Testis (tissue), 2 donors: ENCODE measurements at regions not wholly inside any gene's neighbourhood (a gene's known extent, or its start where the extent isn't known, plus 50 kb on each side); places are given as distances from the start of the nearest gene placed in this dataset.
"Not testable (repeated sequence)": the region's sequence is repeated elsewhere in the genome, so short reads cannot be mapped to it uniquely, and the experiment has no call there.

Experiments used
- DNase-seq: peaks from one replicate; pipeline ENCODE4 v3.0.0-alpha.2; 2019
- H3K27ac ChIP-seq, 2 donors: fragments of 200-600 bp; sonication (generic); one replicate each; pipeline ENCODE4 v1.5.1; 2019
- H3K27me3 ChIP-seq: fragments of 200-600 bp; sonication (generic); one replicate; pipeline ENCODE4 v1.5.1; 2019
- H3K36me3 ChIP-seq: fragments of 200-600 bp; sonication (generic); one replicate; pipeline ENCODE4 v1.5.1; 2017; ENCODE audit warnings: low read depth; ENCODE audit errors: missing control alignments
- H3K4me1 ChIP-seq: fragments of 200-600 bp; sonication (generic); one replicate; pipeline ENCODE4 v1.5.1; 2019
- H3K4me3 ChIP-seq, 2 donors: fragments of 200-600 bp; sonication (generic); one replicate each; pipeline ENCODE4 v1.5.1; 2017 to 2019
- H3K9me3 ChIP-seq: fragments of 200-600 bp; sonication (generic); one replicate; pipeline ENCODE4 v1.5.1; 2017
- POLR2A ChIP-seq: fragments of 450-650 bp; IDR thresholded peaks from one replicate; pipeline ENCODE4 v1.6.1; 2017; ENCODE audit warnings: antibody characterized with exemption, mild to moderate bottlenecking, moderate library complexity
- WGBS, 2 donors: methylation state at CpG; one replicate each; pipeline ENCODE4 v1.1.5; 2018; 5-methylcytosine and 5-hydroxymethylcytosine counted together
- intact Hi-C: fragments of 100-400 bp; cut with DNase I; formaldehyde crosslinking; loops from one replicate; pipeline ENCODE4 v1.15.1; 2023; ENCODE audit warnings: low total_unique reads
- TF ChIP-seq, protein P1 (sequence below), 3 experiments: fragments of 450-650 bp in 2 of 3; fragments of 200-600 bp in 1 of 3; sonication (generic) in 1 of 3; IDR thresholded peaks; one replicate each; pipeline ENCODE4 v1.5.1; 2016 to 2019; ENCODE audit warnings: antibody characterized with exemption in 3 of 3, mild to moderate bottlenecking in 2 of 3, moderate library complexity in 1 of 3

DNA sequence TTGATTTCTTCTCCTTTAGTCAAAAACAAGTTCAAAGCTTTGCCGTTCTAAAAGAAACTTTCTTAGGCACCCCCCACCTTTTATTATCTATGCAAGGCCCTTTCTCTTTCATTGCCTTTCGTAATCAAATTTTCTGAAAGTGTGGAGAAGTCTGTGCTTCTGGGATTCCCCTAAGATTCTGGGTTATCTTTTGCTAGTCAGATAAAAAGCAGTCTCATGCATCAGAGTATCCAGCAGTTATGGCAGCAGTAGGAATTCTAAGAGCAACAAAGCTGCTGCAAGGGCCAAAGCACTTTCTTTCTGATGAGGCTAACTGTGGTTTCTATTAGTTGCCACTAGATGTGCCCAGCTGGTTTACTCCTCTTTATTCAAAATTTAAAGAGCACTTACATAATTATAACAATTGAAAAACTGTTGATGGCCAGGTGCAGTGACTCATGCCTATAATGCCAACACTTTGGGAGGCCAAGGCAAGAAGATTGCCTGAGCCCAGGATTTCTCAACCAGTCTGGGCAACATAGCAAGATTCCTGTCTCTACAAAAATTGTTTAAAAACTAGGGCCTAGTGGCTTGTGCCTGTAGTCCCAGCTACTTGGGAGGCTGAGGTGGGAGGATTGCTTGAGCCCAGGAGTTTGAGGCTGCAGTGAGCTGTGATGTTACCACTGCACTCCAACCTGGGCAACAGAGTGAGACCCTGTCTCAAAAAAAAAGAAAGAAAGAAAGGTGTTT lies 296.2 kb downstream of the PAPSS1 start:
- intact Hi-C loops: no loop called here
- no peak for TF ChIP-seq POLR2A
- TF ChIP-seq, protein P1, sequence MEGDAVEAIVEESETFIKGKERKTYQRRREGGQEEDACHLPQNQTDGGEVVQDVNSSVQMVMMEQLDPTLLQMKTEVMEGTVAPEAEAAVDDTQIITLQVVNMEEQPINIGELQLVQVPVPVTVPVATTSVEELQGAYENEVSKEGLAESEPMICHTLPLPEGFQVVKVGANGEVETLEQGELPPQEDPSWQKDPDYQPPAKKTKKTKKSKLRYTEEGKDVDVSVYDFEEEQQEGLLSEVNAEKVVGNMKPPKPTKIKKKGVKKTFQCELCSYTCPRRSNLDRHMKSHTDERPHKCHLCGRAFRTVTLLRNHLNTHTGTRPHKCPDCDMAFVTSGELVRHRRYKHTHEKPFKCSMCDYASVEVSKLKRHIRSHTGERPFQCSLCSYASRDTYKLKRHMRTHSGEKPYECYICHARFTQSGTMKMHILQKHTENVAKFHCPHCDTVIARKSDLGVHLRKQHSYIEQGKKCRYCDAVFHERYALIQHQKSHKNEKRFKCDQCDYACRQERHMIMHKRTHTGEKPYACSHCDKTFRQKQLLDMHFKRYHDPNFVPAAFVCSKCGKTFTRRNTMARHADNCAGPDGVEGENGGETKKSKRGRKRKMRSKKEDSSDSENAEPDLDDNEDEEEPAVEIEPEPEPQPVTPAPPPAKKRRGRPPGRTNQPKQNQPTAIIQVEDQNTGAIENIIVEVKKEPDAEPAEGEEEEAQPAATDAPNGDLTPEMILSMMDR (IDR thresholded peaks at IDR 0.05): no peak
- Histone ChIP-seq H3K27ac (no peak overlapping the region), H3K27me3 (no peaks in the 10 kb centered on the region), H3K4me1 (no peaks in the 10 kb centered on the region), H3K36me3 (no peaks in the 10 kb centered on the region), H3K9me3 (no peaks in the 10 kb centered on the region), H3K4me3 (no peak overlapping the region)
- no peak for DNase-seq
- WGBS, 2 donors: 70 to 72% methylated on average over 2 of the region's 2 CpGs

DNA sequence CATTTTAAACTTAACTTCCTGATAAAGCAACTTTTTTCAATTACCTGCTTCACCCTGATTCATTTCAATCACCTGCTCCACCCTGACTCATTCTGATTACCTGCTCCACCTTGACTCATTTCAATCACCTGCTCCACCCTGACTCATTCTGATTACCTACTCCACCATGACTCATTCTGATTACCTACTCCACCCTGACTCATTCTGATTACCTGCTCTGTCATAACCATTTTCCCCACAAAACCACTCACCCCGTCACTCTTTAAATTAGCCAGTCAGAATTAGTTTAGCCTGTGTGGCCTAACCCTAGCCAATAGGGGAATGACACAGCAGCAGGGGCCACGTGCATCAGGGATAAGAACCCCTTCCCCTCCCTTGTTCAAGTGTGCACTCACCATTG lies 300.5 kb downstream of the PAPSS1 start:
- DNase-seq, H3K27ac ChIP-seq, H3K36me3 ChIP-seq, intact Hi-C loops, H3K9me3 ChIP-seq, H3K27me3 ChIP-seq, H3K4me1 ChIP-seq, H3K4me3 ChIP-seq: not testable (repeated sequence)
- 77 to 88% methylated on average over 2 of the region's 2 CpGs for WGBS, 2 donors

DNA sequence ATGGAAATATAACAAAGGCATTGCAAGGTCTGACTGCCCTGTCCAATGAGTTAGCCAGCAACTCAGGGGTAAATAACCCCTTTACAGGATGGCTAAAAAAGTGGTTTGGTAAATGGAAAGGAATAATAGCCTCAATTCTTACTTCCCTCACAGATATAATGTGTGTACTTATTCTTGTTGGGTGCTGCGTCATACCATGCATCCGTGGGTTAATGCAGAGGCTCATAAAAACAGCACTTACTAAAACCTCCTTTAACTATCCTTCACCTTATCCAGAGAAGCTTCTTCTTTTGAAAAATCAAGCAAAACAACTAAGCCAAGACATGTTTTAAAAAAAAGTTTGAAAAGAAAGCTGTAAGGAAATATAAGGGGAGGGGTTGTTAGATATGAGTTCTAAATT lies 301.0 kb downstream of the PAPSS1 start:
- no peaks in the 10 kb centered on the region for H3K4me1 ChIP-seq
- no peak overlapping the region for H3K4me3 ChIP-seq
- no peak for TF ChIP-seq POLR2A
- TF ChIP-seq, protein P1 (IDR thresholded peaks at IDR 0.05): no peak
- WGBS, 2 donors: 56 to 67% methylated on average over 2 of the region's 2 CpGs
- H3K27me3 ChIP-seq: no peaks in the 10 kb centered on the region
- DNase-seq: no peak
- no peaks in the 10 kb centered on the region for H3K9me3 ChIP-seq
- no peaks in the 10 kb centered on the region for H3K36me3 ChIP-seq
- no peak overlapping the region for H3K27ac ChIP-seq
- intact Hi-C loops: no loop called here

DNA sequence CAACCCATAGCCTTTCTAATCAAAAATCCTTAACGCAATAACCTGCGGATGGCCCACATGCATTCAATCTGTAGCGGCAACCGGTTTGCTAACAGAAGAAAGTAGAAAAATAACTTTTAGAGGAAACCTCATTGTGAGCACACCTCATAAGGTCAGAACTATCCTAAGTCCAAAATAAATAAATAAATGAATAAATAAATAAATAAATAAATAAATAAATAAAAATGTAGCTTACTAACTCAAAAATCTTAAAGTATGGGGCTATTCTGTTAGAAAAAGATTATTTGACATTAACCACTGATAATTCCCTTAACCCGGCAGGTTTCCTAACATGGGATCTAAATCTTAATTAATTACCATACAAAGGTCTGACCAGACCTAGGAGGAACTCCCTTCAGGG lies 304.5 kb downstream of the PAPSS1 start:
- WGBS, 2 donors: 89 to 95% methylated on average over 5 of the region's 5 CpGs
- H3K4me3 ChIP-seq, H3K27me3 ChIP-seq, DNase-seq, H3K4me1 ChIP-seq, H3K9me3 ChIP-seq, H3K36me3 ChIP-seq, H3K27ac ChIP-seq, intact Hi-C loops: not testable (repeated sequence)

DNA sequence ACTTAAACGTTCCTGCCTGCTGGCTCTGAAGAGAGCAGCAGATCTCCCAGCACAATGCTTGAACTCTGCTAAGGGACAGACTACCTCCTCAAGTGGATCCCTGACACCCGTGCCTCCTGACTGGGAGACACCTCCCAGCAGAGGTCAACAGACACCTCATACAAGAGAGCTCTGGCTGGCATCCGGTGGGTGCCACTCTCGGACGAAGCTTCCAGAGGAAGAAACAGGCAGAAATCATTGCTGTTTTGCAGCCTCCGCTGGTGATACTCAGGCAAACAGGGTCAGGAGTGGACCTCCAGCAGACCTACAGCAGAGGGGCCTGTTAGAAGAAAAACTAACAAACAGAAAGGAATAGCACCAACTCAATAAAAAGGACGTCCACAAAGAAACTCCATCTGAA lies 310.2 kb downstream of the PAPSS1 start:
- DNase-seq, H3K27me3 ChIP-seq, H3K36me3 ChIP-seq, H3K9me3 ChIP-seq, intact Hi-C loops, H3K4me1 ChIP-seq, H3K27ac ChIP-seq, H3K4me3 ChIP-seq: not testable (repeated sequence)
- WGBS, 2 donors: 90 to 91% methylated on average over 6 to 7 of the region's 7 CpGs

DNA sequence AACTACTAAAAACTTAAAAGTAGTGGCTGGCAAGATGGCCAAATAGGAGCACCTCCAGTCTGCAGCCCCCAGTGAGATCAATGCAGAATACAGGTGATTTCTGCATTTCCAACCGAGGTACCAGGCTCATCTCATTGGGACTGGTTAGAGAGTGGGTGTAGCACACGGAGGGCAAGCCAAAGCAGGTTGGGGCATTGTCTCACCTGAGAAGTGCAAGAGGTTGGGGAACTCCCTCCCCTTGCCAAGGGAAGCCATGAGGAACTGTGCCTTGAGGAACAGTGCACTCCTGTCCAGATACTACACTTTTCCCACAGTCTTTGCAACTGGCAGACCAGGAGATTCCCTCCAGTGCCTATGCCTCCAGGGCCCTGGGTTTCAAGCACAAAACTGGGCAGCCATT lies 311.1 kb downstream of the PAPSS1 start:
- 65 to 70% methylated on average over 2 of the region's 2 CpGs for WGBS, 2 donors
- DNase-seq: no peak
- Histone ChIP-seq H3K9me3 (no peaks in the 10 kb centered on the region), H3K27me3 (no peaks in the 10 kb centered on the region), H3K4me1 (no peaks in the 10 kb centered on the region), H3K27ac (no peak overlapping the region), H3K36me3 (no peaks in the 10 kb centered on the region), H3K4me3 (no peak overlapping the region)
- TF ChIP-seq, protein P1 (IDR thresholded peaks at IDR 0.05): no peak
- no peak for TF ChIP-seq POLR2A
- intact Hi-C loops: no loop called here
